D721Med (cell line): ENCODE measurements at regions not wholly inside any gene's neighbourhood (a gene's known extent, or its start where the extent isn't known, plus 50 kb on each side); places are given as distances from the start of the nearest gene placed in this dataset.

Experiments used
- DNase-seq: peaks from one replicate; pipeline ENCODE4 v3.0.0; 2011; ENCODE audit warnings: low spot score; ENCODE audit not compliant: insufficient read length
- FAIRE-seq: peaks from 2 replicates; lab custom pipeline; 2011; peaks lifted over from hg19 to GRCh38; lab: Jason Lieb, UNC
- TF ChIP-seq, protein P1 (sequence below): IDR thresholded peaks from 2 replicates; pipeline ENCODE4 v1.5.1; 2012; ENCODE audit warnings: mild to moderate bottlenecking, control low read depth; ENCODE audit not compliant: insufficient read depth; ENCODE audit errors: missing control alignments

DNA sequence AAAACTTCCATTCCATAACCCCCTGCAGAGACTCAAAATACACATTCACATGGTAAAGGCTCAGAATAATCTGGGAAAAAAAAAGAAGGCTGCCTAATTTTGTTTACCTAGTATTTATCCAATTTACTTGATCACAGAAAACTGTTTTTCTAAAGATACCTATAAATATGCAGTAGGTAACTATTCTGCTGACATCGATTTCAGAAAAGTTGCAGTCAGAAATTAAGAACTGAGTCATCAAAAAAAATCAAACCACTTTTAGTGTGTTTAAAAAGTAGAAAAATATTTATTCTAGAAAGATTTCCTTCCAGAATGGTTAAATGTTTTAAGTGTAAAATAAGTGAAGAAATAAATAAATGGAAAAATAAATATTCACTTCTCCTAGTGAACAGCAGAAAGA is 254.5 kb upstream of the CAND1 start:
- FAIRE-seq = no peak
- TF ChIP-seq, protein P1, sequence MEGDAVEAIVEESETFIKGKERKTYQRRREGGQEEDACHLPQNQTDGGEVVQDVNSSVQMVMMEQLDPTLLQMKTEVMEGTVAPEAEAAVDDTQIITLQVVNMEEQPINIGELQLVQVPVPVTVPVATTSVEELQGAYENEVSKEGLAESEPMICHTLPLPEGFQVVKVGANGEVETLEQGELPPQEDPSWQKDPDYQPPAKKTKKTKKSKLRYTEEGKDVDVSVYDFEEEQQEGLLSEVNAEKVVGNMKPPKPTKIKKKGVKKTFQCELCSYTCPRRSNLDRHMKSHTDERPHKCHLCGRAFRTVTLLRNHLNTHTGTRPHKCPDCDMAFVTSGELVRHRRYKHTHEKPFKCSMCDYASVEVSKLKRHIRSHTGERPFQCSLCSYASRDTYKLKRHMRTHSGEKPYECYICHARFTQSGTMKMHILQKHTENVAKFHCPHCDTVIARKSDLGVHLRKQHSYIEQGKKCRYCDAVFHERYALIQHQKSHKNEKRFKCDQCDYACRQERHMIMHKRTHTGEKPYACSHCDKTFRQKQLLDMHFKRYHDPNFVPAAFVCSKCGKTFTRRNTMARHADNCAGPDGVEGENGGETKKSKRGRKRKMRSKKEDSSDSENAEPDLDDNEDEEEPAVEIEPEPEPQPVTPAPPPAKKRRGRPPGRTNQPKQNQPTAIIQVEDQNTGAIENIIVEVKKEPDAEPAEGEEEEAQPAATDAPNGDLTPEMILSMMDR = no peak
- DNase-seq = no peak

GRCh38 chr12:67018105-67018504 is 251.1 kb upstream of the CAND1 start:
- TF ChIP-seq, protein P1 = no peak
- FAIRE-seq (no peak), DNase-seq (no peak)

- no peak for DNase-seq
- FAIRE-seq = no peak
- TF ChIP-seq, protein P1 = no peak
Measured at GRCh38 chr12:67019070-67019469, 250.1 kb upstream of the CAND1 start.

- DNase-seq = no peak
- TF ChIP-seq, protein P1 = peak; percentile 80
- FAIRE-seq = no peak
Measured at GRCh38 chr12:67025543-67026114, 243.5 kb upstream of the CAND1 start.

DNA sequence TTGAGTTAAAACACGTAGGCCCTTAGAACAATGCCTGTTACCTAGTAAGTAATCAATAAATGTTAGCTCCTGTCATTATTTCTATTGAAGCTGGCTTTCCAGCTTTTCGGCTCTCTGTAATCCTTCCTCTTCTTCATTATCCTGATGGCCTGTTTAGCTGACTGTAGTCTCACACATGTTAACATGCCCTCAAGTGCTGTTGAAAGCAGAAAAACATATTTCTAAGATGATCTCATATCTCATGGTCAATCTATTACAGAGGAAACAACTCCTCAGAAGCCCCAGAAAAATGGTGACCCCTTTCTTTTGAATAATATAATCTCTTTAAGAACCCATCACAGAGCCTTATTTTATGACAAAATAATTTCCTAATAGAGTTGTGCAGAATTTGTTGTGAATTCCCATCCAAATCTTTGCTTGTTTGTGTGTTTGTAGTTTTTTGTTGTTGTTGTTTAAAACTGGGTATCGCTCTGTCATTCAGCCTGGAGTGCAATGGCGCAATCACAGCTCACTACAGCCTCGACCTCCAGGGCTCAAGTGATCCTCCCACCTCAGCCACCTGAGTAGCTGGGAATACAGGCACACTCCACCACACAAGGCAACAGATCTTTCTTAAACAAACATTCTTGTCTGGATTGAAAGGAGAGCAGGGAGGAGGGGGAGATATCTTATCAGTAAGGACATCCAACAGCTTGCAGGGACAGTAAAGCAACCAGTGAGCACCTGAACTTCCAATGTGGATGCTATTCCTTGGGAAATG is 242.5 kb upstream of the CAND1 start:
- TF ChIP-seq, protein P1 = no peak
- peak; percentile 25 for DNase-seq
- peak; percentile 82 for FAIRE-seq

DNA sequence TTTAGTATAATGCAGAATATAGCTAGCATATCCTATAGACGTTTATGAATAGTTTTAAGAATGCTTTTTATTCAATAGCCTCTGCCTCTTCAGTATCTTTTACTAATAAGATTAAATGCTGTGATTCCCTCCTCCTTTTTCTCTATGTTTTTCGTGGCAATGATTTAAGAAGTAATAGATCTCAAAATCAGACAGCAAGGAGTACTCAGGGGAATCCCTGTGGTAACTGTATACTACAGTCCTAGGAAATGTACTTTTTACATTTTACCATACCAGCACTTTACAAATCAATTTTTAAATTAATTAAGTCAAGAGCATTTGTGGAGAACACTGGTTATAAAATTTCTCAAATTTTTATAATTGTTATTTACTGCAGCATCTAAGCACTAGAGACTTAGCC is 240.6 kb upstream of the CAND1 start:
- DNase-seq (no peak), FAIRE-seq (no peak)
- TF ChIP-seq, protein P1 = no peak
